ENCODE measurements at regions not wholly inside any gene's neighbourhood (a gene's known extent, or its start where the extent isn't known, plus 50 kb on each side); places are given as distances from the start of the nearest gene placed in this dataset.

DNA sequence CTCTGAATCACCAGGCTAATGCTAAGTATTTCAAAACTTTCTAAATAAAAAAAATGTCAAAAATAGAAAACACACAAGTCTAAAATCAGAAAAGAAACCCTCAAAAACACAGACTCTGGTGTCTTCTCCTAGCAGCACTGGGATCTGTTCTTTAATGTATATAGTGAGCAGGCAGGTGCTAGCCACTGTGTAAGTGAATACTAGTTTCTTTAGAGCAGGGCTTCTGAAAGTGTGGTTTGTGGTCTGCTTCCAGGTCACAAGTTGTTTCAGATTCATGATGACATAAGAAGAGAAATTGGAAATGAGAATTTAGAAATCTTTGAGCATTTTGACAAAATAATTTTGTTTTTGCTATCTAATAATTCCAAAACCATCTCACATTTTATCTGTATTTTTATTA lies 763.1 kb downstream of the USP25 start:
- no peak for DNase-seq (ENCODE audit: low read depth)

DNA sequence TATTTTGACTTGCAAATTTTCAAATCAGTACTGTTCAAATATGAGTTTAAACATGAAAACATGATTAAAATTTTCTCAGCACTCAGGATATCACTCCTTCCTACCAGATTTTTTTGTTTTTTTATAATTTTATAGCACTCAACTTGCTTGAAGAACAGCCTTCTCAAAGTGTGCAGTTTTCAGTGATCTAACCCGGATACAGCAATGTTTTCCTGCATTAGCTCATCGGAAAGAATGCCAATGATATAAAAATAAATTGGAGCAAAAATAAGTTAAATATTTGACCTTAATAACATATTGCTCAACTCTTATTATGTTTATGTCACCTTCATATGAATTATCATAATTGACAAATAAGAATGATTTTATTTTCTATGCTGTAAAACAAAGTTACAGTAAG lies 766.8 kb downstream of the USP25 start:
- DNase-seq (ENCODE audit: low read depth), result no peak

DNA sequence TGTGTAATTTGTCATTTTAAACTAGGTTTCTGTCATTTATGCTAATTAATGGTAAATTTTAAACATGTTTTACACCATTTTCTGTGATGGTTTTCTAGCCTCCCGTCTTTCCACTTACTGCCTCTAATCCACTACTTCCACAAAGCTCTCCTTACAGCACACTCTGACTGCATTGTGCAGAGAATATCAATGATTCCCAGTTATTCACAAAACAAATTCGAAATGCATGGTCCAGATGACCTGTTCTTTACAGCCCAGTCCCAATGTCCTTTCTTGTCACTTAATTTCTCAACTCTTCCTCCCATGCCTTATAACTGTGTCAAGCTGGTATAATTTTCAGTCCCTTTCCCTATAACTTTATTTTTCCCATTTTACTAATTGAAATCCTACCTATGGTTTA lies 770.5 kb downstream of the USP25 start:
- no peak for DNase-seq (ENCODE audit: low read depth)

DNA sequence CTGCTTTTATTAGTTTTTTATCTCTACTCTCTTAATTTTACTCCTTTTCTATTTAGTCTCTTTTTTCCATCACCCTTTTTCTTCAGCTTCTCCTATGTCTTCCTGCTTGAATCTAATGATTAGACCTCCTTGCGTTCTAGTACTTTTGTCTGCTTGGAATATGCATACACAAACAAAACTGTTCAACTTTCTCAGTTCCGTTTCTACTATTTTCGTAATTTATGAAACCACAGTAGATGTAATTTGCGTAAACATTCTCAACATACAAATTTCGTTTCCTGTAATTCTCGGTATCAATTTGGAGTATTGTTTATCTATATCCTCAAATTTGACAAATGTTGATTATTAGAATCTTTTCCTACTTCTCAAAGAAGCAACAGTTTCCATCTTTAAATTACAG lies 772.5 kb downstream of the USP25 start:
- no peak for DNase-seq (ENCODE audit: low read depth)

DNA sequence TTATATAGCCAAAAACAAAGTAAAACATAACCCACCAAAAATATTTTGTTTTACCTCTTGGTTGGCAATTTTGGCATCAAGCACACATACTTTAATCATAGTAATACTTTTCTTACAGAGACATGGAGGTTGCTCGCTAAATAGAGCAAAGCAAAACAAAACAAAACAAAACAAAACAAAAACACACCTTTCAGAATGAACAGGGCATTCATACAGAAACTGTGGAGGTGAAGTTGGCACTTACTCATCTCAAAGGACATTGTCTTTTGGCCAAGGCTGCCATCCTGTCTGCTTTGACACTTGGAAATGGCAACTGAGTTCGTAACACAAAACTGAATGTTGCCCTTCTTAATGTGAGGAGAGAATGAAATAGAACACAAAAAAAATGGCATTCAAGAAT lies 773.1 kb downstream of the USP25 start:
- no peak for DNase-seq (ENCODE audit: low read depth)

DNA sequence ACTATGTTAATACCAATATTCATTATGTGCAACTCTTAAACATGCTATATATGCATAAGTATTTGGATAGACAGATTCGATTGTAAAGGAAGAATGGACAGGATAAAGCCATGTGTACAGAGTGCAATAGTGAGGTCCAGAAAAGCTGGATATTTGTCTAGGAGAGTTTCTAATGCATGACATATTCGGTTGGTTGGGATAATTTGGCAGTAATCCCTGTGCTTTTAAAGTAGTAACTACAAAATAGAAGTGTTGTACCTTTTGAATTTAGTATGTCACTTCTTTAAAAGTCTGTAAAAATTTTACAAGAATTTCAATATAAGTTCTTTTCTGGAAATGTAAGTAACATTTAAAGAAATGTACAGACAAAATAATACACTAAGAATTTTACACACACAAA lies 774.5 kb downstream of the USP25 start:
- no peak for DNase-seq (ENCODE audit: low read depth)

DNA sequence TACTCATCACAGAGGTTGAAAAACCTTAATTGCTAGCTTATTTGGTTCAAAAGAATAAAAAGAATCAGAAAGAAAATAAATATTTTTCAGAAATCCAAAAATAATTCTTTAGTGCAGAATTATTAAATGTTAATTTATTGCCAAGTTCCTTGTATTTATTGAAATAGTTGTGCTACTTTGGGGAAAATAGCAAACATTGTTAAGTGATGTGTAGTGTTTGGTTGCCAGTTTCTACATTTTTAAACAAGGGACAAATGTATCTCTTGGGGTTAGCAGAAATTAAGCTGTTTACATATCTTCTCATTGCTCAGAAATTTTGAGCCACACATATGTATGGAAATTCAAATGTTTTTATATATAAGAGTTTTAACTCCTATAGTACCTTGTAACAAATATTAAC lies 775.0 kb downstream of the USP25 start:
- no peak for DNase-seq (ENCODE audit: low read depth)

DNA sequence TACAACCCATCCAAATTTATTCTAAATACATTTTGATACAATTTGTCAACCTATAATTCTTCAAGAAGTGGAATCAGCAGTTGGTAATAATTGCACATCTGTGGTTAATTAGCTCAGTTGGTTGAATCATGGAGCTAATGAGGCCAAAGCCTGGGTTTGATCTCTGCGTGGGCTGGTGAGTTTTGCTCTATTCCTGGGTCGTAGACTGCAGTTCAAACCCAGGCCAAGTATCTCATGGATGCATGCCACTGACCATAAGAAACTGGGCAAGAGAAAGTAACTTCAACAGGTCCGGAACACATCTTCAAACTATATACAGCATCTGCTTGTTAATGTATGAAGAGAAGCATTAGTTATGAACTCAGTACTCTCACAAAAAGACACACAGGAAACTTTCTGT lies 779.7 kb downstream of the USP25 start:
- DNase-seq (ENCODE audit: low read depth), result peak; percentile 51

DNA sequence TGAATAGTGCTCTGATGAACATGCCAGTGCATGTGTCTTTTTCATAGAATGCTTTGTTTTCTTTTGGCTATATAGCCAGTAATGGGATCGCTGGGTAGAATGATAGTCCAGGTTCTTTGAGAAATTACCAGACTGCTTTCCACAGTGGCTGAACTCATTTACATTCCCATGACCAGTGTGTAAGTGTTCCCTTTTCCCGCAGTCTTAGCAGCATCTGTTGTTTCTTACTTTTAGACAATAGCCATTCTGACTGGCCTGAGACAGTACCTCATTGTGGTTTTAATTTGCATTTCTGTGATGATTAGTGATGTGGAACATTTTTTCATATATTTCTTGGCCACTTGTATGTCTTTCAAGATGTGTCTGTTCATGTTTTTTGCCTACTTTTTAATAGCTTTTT lies 784.5 kb downstream of the USP25 start:
- no peak for DNase-seq (ENCODE audit: low read depth)

DNA sequence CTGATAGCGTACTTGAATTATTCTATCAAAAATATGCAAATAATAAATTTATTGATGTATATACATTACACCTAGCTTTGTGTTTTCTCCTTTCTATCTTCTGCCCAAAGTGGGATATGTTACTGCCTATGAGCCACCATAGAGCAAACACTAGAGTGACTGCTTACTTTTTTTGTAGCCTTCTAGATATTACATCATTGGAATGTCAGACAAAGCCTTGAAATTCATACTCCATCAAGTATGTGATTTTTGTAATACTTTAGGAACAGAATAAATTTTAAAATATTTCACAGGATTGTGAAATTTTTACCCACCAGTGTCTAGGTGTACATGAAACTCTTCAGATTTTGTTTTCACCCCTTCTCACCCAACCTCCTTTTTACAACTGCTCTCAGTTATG lies 787.6 kb downstream of the USP25 start:
- no peak for DNase-seq (ENCODE audit: low read depth)

DNA sequence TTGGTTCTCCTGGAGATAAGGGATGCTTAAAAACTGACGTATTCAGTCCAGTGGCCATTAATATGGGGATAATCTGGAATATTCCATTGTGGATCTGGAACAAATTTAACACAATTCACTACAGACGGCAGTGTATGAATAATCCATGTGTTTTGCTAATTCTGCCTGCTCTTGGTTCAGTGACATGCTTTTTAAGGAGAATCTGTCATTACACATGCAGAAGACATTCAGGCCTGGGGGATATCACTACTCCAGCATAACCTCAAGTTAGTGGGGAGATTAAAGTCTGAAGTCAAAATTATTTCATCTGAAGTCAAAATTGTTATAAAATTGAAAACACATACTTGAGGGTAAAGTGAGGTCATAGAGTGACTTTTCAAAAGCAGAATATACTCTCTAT lies 789.3 kb downstream of the USP25 start:
- no peak for DNase-seq (ENCODE audit: low read depth)

DNA sequence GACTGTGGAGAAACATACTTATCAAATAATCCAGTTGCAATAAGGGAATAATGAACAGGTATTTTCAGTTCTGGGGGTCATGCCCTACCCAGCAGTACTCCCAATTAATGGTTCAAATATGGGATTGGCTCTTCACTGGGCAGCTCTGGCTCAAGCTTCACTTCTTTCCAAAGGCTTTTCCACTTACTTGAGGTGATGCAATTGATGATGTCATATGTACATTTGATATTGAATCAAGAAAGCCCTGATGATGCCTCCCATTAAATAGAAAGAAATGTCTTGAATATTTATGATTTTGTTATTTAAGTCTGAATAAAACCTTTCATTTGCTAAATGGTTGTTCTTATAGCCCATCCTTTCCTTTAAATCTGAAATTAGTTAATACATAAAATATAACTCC lies 789.9 kb downstream of the USP25 start:
- DNase-seq (ENCODE audit: low read depth), result no peak

DNA sequence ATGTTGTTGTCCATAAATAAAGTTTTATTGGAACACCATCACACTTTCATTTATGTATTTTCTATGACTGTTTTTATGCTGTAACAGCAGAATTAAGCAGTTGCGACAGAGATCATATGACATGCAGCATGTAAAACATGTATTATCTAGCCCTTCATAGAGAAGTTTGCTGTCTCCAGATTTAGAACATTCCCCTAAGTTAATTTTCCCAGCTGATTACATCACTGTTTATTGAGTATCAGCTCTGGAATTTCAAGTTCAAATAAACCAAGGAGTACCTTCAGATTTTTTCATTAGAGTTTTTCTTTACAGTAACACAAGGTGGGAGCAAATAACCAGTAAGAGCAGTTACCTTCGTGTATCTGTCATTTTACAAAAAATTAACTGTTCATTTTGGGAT lies 792.8 kb downstream of the USP25 start:
- no peak for DNase-seq (ENCODE audit: low read depth)

DNA sequence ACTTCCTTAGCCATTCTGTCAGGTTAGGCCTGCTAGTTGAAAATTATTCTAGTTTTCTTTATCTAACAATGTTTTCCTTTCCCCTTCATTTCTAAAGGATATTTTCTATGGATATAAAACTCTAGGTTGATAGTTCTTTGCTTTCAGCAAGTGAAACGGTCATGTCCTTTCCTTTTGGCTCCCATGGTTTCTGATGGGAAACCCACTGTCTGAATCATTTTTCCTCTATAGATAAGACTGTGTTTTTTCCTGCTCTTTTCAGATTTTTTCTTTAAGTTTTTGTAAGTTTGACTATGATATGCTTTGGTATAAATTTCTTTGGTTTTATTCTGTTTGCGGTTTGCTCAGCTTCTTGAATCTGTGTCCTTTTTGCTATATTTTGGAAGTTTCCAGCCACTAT lies 800.9 kb downstream of the USP25 start:
- no peak for DNase-seq (ENCODE audit: low read depth)

DNA sequence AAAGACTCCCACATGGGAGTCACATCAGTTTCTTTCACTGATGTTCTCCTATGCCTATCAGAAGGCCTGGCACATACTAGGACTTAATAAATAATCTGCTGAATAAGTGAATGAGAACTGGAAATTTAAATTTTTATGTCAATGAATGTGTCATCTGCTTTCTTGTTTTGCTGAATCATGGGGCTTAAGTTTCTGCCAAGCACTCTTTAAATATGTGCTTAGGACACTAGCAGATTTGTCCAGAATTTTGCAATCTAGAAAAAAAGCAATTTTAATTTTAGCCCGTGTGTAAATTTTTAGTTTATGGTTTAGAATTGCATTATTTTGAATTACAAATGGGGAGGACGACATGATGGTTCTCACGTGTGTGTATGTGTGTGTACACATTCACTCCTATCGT lies 803.1 kb downstream of the USP25 start:
- no peak for DNase-seq (ENCODE audit: low read depth)

DNA sequence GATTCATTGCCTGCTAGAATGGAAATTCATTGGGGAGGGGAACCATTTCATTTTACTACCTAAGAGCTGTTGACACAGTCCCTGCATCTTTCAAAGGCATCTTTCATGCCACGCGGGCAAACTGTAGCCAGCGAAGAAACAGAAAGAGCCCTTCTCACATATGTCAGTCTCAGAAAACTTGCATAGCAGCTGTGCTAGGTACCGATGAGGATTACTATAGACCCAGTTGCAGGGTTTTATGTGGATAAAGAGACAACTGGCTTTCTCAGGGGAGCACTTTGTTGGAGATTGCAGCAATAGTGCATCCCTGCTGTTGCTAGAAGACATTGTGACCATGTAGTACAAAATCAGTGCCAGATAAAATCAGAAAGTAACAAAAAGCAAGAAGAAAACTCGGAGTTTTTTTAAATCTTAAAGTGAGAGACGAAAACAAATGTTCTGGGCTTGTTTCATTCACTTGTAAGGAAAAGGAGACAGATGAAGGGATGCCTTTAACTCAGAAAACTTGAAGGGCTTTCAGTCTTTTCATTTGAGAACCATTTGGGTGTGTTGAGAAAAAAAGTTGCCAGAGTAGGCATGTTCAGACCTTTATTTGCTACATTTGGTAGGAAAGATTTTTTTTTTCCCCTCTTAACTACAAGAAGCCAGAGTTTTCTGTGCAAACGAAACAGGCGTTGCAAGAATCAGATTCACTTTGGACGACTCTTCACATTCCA lies 804.1 kb downstream of the USP25 start:
- DNase-seq (ENCODE audit: low read depth), result no peak

DNA sequence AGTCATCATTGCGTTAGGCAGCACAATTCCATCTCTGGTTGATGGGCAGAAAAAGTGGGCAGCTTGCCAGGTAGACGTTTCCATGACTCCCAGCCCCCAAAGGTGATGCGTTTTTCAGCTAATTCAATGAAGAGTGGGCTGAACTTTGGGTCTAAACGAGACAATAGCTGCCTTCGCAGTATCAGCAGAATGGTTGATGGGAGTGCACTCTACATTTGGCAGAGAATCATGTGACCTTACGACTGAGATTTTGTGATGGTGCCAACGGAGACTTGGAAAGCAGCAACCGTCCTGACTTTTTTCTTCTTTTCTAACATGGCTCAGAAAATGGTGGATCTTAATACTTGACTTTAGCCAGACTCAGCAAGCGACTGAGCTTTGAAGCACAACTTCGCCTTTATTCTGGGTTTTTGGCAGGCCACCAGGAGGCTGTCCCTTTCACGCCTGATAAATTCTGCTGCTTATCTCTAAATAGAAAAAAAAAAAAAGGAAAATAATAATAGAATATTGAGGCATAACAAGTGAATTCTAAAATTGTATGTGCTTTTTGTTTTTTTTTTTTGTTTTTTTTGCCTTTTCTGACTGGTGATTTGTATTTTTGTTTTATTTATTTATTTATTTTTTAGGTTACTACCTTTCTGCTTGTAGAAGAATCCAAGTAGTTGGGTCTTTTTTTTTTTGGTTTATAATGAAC lies 804.8 kb downstream of the USP25 start:
- no peak for DNase-seq (ENCODE audit: low read depth)

DNA sequence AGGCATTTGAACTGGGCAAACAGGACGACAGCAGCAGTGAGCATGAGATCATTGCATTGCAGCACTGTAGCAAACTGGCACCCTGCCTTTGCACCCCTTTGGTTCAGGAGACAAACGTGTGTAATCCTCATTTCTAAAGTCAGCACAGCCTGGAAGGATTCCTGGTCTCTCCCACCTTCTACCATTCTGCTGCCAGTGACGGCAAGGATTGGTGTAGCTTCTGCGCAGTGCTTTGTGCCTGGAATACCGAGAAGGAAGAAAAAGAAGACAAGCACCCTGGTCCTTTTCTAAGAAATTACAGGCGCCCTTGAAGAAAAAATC lies 805.3 kb downstream of the USP25 start:
- no peak for DNase-seq (ENCODE audit: low read depth)

DNA sequence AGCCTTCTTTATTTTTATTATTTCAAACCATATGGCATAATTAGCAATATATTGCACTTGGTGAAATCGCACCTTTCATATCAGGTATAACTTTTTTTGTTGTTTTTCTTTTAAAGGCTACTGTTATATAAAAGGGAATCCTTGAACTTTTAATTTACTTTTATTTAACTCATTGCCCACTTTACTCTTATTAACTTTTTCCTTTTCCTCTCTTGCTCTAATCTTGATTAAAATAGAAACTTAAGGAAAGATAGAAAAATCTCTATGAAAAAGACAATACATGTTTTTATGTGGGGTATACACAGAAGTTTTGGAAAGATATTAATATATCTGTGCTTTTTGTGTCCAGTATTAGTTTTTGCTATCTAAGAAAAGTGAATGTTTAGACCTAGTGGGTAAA lies 805.8 kb downstream of the USP25 start:
- no peak for DNase-seq (ENCODE audit: low read depth)

DNA sequence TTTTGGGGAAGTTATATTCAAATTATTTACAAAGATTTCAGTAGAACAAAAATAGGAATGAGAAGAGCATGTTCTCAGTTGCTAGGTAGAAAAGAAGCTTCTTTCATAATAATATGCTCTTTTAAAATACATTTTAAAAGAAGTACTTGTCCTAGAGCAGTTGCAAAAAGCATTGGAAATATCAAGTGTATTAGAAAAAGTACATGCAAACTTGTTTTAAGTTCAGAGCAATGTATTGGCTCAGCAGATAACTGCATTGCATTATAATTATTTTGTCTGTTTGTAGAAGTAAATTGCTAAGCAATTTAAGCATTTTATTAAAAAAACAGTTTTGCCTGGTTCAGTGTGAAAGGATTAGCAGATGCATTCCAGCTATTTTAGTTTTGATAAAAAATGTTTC lies 806.4 kb downstream of the USP25 start:
- DNase-seq (ENCODE audit: low read depth), result no peak

DNA sequence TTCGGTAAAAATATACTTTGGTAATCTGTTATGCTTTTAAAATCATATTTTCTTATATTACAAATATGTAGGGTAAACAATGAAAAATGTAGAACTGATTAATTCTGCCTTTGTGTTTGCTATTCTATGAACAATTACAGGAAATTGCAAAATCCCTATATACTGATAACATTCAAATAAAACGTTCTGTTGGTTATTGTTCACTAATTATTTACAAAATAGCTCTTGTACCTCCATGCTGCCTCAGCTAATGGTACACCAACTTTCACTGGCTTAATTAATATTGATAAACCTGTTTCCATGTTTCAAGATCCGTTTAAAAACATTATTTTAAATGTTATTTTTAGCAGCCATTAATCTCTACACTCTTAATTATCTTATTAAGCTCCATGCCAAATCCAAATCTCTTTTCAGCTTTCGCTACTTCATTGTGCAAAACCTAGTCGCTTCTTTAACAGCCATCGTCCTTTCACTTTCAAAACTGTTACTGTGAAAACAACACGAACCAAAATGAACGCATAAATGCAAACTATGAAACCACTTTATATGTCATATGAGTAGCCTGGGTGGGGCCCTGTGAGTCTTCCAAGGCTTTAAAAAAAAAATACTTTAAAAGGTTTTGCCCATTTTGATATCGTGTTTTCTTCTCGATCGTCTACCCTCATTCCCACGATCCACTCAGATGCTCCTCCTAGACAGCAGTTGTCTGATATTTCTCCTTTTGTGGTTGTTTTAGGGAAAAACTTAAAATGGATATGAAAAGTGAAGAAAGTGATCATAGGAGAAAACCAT lies 807.1 kb downstream of the USP25 start:
- no peak for DNase-seq (ENCODE audit: low read depth)

DNA sequence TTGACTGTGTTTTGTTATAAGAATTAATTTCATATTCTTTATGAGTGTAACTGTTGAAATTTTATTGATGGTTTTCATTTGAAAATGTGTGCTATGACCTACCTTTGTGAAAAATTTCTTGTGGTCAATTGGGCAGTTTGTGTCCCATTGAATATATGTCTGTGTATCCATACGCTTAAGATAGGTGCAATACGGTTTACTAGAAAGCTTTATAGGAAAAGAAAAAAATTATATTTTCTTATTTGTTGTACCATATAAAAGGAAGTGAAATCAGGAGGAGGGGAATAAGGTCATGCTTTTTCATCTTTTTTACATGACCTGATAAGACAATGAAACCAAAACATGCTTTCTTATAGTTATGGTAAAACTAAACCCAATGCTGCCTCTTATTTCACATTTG lies 807.7 kb downstream of the USP25 start:
- no peak for DNase-seq (ENCODE audit: low read depth)

DNA sequence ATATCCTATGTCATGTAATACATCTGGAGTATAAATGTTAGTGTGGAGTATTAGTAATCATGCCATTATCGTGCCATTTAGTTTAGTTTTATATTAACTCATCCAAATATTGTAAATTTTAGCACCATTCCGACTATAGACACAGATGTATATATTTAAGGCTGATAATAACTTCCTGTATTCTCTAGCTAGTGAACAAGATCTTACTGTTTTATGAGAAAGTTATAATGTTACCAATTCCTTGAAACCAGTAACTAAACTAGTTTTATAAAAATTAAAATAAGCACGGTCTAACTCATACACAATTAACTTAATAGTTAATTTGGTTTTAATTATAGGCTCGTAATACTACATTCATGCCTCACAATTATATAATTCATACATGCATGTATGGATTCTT lies 808.6 kb downstream of the USP25 start:
- DNase-seq (ENCODE audit: low read depth), result no peak

All from GM04503 (cell line).